ENCODE measurements at regions not wholly inside any gene's neighbourhood (a gene's known extent, or its start where the extent isn't known, plus 50 kb on each side); places are given as distances from the start of the nearest gene placed in this dataset.

DNA sequence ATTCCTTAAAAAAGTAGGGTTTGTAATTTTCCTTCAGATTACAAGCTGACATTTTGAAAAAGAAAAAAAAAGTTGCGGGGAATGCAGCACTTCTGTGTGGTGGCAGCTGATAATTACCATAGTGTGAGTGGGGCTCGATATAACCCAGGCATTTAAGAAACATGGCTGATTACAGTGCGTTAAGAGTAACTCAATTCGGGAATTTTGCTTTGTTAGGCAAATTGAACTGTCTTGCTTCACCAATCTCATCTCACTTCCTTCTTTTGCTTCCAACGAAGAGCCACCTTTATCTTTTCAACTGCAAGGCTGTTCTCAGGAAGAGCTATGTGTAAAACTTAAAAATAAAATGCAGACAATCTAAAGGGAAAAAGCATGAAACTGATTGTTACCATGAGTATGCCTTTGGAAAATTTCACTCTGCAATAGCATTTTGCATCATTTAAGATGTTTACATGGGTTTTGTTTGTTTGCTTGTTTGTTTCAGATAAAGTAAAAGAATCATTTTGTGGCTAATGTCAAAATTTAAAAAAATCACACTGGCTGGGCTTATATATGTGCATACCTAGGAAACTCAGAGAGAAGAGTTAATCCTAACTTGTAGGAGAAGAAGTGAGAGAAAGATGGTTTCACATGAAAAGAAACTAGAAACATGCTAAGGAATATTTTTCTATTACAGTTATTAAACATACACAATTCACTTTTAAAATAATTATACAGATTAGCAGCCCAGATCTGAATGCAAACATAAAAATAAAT is 295.9 kb upstream of the ATP2B1 start:
- no peak overlapping the region for H3K9ac ChIP-seq (ENCODE audit: low read depth in 2 of 2, low read length in 2 of 2)
- no peak overlapping the region for H3K27ac ChIP-seq
- no peaks in the 10 kb centered on the region for H3K27me3 ChIP-seq
- H3K4me1 ChIP-seq: no peaks in the 10 kb centered on the region
- intact Hi-C loops (cut with DNase I): no loop called here
- H3K9me3 ChIP-seq: no peaks in the 10 kb centered on the region
- no peak for DNase-seq
- no peaks in the 10 kb centered on the region for H3K36me3 ChIP-seq
- no peak overlapping the region for H3K4me3 ChIP-seq
- TF ChIP-seq, protein P1, sequence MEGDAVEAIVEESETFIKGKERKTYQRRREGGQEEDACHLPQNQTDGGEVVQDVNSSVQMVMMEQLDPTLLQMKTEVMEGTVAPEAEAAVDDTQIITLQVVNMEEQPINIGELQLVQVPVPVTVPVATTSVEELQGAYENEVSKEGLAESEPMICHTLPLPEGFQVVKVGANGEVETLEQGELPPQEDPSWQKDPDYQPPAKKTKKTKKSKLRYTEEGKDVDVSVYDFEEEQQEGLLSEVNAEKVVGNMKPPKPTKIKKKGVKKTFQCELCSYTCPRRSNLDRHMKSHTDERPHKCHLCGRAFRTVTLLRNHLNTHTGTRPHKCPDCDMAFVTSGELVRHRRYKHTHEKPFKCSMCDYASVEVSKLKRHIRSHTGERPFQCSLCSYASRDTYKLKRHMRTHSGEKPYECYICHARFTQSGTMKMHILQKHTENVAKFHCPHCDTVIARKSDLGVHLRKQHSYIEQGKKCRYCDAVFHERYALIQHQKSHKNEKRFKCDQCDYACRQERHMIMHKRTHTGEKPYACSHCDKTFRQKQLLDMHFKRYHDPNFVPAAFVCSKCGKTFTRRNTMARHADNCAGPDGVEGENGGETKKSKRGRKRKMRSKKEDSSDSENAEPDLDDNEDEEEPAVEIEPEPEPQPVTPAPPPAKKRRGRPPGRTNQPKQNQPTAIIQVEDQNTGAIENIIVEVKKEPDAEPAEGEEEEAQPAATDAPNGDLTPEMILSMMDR (IDR thresholded peaks at IDR 0.05): no peak

GRCh38 chr12:90003688-90004087 is 295.1 kb upstream of the ATP2B1 start:
- Histone ChIP-seq H3K27ac (no peak overlapping the region), H3K9ac (ENCODE audit: low read depth in 2 of 2, low read length in 2 of 2) (no peak overlapping the region), H3K4me3 (no peak overlapping the region), H3K27me3 (no peaks in the 10 kb centered on the region), H3K36me3 (no peaks in the 10 kb centered on the region), H3K4me1 (no peaks in the 10 kb centered on the region), H3K9me3 (no peaks in the 10 kb centered on the region)
- intact Hi-C loops (cut with DNase I): no loop called here
- TF ChIP-seq, protein P1 (IDR thresholded peaks at IDR 0.05): no peak
- no peak for DNase-seq

DNA sequence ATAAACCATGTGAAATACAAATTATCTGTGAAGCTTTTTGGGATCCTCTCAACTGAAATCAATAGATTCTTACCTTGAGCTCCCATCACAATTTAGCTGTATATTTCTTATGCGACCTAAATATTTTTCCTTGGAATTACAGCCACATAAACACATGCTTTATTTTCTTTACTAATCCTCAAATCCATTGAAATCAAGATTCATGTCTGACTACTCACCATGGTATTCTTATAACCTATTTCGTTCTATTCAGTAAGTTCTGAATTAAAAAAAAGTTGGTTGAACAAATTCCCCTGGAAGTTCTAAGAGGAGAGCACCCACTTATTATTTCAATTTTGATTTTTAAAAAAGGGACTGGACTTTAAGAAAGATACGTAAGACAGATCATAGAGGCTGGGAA is 292.1 kb upstream of the ATP2B1 start:
- H3K27ac ChIP-seq: no peak overlapping the region
- H3K9ac ChIP-seq (ENCODE audit: low read depth in 2 of 2, low read length in 2 of 2): no peak overlapping the region
- no peak for DNase-seq
- no peaks in the 10 kb centered on the region for H3K9me3 ChIP-seq
- no peaks in the 10 kb centered on the region for H3K27me3 ChIP-seq
- H3K4me1 ChIP-seq: no peaks in the 10 kb centered on the region
- TF ChIP-seq, protein P1 (IDR thresholded peaks at IDR 0.05): no peak
- no peak overlapping the region for H3K4me3 ChIP-seq
- intact Hi-C loops (cut with DNase I): no loop called here
- no peaks in the 10 kb centered on the region for H3K36me3 ChIP-seq

- H3K4me1 ChIP-seq: no peaks in the 10 kb centered on the region
- DNase-seq: no peak
- TF ChIP-seq, protein P1 (IDR thresholded peaks at IDR 0.05): no peak
These were observed 291.3 kb upstream of the ATP2B1 start for GRCh38 chr12:89999699-90000505.

DNA sequence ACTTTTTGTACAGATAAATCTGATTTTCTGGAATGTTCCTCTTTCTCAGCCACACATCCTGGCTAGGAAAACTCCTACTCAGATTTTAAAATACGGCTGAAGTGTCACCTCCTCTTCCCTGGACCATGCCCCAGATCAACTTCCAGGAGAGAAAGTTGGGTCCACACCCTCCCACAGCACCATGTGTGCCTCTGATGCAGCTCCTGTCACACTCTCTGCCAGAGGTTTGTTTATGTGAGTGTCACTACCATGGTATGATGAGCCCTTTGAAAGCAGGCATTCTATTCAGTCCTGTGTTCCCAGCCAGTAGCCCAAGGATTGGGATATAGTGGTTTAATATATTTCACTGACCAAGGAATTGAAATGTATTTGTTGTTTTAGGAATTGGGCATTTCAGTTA is 287.2 kb upstream of the ATP2B1 start:
- TF ChIP-seq, protein P1 (IDR thresholded peaks at IDR 0.05): no peak
- H3K27ac ChIP-seq: no peak overlapping the region
- no peaks in the 10 kb centered on the region for H3K4me1 ChIP-seq
- intact Hi-C loops (cut with DNase I): no loop called here
- no peak for DNase-seq
- no peak overlapping the region for H3K4me3 ChIP-seq
- H3K9ac ChIP-seq (ENCODE audit: low read depth in 2 of 2, low read length in 2 of 2): no peak overlapping the region
- H3K9me3 ChIP-seq: no peaks in the 10 kb centered on the region
- H3K36me3 ChIP-seq: no peaks in the 10 kb centered on the region
- no peaks in the 10 kb centered on the region for H3K27me3 ChIP-seq

More at GRCh38 chr12:89999699-90000505, 291.3 kb upstream of the ATP2B1 start:
- Histone ChIP-seq H3K36me3 (no peaks in the 10 kb centered on the region), H3K9me3 (no peaks in the 10 kb centered on the region), H3K9ac (ENCODE audit: low read depth in 2 of 2, low read length in 2 of 2) (no peak overlapping the region), H3K27me3 (no peaks in the 10 kb centered on the region), H3K4me3 (no peak overlapping the region), H3K27ac (no peak overlapping the region)
- intact Hi-C loops (cut with DNase I): no loop called here

Measured in colonic mucosa (tissue), 4 donors.